LoVo (cell line): ENCODE measurements at regions not wholly inside any gene's neighbourhood (a gene's known extent, or its start where the extent isn't known, plus 50 kb on each side); places are given as distances from the start of the nearest gene placed in this dataset.

Experiments
- DNase-seq: peaks from one replicate; pipeline ENCODE4 v3.0.0-alpha.2; 2016; ENCODE audit warnings: low spot score

DNA sequence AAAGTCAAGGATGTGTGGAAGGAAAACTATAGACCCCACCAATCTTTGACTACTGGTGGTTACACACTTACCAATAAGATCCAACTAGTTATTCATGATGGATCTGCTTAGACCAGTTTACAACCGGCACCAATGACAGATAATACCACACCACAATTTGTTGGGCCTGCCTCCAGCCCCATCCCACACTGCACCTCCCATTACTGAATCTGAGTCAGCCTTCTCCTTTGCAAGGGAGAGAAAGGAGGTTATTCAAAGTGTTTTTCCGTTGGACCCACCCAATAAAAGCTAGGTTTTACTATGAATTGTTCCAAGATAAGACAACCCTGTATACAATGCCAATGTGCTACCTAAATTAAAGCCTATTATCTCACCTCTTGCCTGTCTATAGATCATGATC is 453.5 kb downstream of the MTRR start:
- DNase-seq: no peak

DNA sequence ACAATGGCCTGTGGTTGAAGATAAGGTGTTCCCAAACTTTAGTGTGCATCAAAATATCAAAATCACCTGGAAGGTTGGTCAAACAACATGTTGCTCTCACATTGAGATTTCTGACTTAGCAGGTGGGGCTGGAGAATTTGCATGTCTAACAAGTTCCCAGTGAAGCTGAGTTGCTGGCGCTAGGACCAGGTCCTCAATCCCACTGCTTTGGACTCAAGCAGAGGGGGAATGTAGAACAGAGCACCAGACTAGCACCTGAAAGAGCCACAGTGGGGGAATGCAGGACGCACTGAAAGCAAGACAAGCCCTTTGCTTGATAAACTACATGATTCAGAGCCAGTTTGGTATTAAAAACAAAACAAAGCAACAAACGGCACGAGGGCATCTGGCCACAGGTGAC is 458.1 kb downstream of the MTRR start:
- no peak for DNase-seq

DNA sequence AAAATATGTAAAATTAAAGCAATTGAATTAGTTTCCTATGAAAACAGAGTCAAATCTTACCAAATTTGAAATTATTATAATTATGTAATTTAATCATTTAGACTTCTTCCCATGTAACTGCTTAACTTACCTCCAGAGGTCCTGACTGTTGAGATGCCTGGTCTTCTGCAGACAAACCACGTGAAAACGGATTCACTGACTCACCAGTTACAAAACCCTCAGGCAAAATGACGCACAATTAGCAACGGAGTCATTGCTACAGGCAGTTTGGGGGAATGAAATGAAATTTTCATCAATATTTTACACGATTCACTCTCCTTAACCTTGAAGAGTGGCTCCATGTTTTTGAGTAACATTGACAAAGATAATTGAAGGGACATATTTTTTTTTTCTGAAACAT is 460.8 kb downstream of the MTRR start:
- no peak for DNase-seq

DNA sequence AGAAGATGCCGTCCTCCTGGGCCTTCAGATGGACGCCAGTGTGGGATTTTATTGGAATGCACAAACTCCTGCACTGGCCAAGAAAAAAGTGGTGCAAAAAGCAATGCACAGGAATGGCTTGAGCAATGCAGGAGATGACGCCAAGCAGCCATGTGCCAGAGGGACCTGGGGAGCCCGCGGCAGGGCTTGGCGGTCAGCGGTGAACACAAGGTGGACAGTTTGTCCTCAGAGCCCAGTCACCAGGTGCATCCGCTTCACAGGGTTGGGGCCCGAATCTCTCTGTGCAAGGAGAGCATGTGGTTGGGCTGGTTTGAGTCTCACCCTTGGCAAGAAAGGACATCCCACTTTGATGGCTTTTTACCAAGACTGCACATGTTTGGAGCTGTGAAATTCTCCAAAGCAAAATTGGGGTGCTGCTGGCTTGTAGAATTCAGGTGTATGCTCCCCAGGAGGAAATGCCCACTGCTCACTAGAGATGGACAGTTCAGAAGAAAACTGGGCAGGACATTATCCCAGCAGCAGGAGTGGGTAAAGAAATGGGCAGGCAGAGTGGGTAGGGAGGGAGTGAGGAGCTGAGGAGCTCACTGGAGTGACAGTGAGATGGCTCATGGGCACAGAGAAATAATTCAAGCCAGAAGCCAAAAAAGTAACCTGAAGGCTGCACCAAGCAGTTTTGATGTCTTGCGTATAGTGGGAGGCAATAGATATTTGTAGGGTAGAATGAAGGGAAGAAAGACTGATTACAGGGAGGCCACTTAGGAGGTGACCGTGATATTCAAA is 463.9 kb downstream of the MTRR start:
- no peak for DNase-seq

DNA sequence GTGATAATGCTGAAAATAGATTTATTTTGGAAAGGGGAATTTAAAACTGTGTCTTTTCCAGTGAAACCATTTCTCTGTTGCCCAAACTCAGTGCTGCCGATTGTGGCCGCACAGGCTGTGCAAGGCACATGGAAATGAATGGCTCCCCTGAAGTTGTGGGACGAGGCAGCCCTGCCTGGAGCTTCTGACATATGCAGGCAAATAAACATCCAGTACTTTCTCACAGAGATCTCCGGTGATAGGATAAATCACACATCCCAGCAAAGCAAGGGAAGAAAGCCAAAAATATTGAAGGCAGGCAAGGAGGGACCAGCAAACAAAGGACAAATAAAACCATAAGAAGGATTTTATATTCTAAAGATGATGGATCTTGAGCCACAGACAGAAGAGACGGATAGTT is 464.5 kb downstream of the MTRR start:
- no peak for DNase-seq

DNA sequence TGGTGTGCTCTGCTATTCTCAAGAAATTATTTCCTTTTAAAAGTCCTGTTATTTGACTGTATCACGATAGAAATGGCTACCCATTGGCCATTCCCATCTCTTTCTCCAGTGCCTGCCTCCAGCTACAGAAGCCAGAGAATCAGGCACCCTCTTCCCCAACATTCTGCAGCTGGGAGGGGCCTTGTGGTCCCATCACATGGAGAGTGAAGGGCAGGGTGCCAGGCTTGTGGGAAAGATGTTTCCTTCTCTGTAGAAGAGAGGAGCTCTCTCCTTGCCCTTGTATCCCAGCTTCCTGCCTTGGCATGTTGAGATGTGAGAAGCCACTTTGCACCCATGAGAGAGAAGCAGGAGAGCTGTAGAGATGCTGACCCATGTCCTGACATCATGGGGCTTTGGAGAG is 465.0 kb downstream of the MTRR start:
- DNase-seq: no peak

DNA sequence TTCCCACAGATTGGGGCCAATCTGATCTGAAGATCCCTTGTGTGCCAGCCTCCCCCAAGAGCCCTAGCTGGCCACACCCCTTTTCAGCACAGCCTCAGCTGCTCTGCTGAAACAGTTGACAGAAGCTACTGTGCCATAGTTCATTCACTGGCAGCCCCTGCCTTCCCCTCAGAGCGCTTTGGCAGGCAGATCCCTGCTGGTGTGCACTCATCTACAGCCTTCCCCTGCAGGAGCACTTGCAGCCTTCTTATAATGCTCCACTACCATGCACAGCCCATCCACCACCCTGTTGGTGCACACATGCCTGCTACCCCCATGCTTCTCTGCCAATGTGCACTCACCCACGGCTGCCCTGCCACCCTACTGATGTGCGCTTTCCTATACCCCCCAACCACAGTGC is 471.3 kb downstream of the MTRR start:
- no peak for DNase-seq

DNA sequence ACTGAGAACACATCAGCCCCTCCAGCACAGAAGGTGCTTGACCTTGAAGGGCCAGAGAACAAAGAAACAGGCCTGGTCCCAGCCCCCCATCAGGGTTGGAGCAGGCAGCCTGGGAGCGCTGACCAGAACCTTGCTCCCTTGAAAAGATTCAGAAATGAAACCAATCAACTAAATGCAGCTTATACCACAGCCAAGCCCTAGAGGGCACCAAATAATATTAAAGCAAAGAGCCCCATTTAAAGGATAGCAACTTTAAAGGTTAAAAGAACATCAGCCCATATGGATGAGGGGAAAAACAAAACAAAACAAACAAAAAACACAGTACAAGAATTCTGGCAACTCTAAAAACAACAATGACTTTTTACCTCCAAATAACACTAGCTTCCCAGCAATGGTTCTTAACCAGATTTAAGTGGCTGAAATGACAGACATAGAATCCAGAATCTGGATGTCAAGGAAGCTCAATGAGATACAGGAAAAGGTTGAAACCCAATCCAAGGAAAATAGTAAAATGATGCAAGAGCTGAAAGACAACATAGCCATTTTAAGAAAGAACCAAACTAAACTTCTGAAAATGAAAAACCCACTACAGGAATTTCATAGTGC is 471.9 kb downstream of the MTRR start:
- no peak for DNase-seq

DNA sequence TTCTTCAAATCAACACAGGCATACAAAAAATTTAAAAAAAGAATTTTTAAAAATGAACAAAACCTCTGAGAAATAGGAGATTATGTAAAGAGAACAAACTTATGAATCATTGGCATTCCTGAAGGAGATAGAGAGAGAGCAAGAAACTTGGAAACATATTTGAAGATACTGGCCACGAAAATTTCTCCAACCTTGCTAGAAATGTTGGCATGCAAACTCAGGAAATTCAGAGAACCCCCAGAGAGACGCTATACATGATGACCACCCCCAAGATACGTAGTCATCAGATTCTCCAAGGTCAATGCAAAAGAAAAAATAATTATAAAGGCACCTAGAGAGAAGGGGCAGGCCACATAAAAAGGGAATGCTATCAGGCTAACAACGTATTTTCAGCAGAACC is 472.5 kb downstream of the MTRR start:
- DNase-seq: no peak

DNA sequence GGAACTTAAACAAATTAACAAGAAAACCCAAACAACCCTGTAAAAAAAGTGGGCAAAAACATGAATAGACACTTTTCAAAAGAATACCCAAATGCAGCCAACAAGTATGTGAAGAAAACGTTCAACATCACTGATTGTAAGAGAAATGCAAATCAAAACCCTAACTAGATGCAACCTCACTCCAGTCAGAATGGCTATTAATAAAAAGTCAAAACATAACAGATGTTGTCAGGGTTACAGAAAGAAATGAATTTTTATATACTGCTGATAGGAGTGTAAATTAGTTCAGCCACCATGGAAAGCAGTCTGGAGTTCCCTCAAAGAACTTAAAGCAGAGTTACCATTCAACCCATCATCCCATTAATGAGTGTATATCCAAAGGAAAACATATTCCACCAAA is 479.0 kb downstream of the MTRR start:
- no peak for DNase-seq

DNA sequence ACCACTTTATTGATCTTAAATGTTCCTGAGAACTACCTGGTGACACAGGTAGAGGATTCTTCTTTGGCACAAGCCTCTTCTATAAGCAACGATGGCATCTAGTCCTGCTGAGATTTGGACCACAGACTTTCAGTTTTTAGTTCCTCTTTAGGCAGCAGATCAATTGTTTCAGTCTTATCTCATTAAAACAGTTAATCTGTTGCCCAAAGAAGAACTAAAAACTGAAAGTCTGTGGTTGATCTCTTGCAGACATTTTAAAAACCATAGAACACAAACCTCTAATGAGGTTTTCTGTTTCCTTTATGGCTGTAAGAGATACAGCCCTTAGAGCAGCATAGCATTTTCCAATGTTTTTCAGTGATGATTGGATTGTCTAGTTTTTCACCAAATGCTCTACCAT is 480.9 kb downstream of the MTRR start:
- no peak for DNase-seq

DNA sequence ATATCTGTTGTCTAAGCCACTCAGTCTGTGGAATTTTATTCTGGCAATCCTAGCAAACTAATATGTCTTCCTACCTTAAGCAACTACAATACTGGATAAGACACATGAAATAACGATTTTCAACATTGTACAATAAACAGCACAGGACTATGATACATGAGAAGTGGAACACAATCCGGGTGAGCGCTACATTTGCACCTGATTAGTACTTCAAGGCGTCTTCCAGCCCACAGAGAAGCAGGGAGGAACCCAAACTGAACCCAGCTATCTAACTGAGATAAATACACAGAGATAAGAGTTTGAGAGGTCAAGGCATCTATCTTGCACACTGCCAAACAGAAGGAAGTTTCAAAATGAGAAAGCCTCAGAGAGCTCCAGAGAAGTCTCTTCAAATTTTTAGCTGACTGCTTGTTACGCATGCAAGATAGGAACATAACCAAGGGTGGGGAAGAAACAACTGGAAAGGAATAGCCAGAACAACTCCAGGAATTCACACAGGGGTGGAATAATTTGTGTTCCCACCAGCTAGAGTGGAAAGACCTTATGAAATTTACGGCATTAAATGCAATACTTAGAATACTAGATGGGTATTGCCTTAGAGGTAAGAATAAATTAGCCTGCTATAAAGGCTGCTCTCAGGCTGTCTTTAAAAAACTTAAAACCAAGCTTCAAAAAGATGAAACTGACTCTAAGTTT is 481.8 kb downstream of the MTRR start:
- no peak for DNase-seq

DNA sequence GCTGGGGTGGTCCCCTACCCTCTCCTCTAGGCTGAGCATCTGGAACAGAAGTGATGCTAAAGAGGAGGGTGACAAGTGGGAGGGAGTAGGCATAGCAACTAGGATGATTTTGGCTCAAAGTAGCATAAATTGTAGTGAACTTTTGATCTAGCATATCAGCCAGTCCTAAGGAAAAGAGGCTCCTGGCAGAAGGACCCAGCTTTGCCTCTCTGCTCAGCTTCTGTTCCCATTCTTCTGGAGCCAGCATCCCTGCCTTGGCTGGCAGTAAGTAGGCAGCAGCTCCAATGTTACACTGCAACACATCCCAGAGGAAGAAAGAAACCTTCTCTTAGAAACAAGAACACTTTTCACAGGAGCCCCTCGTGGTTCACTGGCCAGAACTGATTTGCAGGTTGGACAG is 487.0 kb downstream of the MTRR start:
- no peak for DNase-seq

DNA sequence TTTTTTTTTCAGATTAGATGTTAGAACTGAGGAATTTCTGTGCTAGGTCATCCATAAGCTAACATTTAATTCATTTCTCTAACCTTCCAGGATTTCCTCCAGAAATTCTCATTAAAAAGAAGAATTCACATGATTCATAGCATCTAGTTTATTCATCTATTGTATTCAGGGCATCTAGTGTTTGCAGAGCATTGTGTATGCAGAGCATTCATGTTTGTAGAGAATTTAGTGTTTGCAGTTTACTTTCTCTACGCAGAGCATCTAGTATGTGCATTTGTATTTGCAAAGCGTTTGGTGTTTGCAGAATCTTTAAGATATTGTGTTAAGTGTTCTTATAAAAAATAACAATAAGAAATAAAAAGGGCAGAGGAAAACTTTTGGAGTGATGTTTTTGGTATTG is 491.1 kb downstream of the MTRR start:
- DNase-seq: no peak

DNA sequence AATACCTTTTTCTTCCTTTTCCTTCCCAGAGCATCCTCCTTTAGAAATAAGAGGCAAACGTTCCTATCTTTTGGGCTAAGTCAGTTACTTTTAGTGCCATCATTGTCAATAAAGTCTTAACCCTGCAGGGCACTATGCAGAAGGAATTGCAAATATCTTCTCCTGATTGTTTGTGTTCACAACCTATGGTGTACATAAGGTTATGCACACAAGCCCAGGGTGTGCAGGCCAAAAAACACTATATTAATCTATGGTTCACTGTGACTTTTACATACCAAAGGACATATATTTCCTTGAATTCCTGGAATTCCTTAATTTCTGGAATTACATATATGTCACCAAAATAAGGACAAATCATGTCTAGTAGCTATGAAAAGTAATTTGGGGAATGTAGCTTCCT is 493.5 kb downstream of the MTRR start:
- no peak for DNase-seq

DNA sequence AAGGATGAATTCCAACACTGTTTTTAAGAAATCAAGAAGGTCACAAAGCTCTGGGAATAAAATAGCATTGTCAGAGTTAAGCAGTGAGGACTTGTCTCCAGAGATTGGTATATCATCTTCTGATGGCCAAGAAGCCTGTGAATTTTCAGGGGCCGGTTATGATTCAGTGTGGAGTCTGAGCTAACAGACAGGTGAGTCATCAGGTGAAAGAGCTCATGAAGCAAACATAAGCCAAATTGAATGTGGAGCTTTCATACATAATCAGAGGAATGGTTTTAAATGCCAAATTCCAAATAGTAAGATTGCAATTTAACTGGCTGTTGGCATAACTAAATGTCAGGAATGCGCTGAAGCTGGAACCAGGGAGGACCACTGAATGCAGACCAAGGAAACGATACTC is 494.2 kb downstream of the MTRR start:
- no peak for DNase-seq

DNA sequence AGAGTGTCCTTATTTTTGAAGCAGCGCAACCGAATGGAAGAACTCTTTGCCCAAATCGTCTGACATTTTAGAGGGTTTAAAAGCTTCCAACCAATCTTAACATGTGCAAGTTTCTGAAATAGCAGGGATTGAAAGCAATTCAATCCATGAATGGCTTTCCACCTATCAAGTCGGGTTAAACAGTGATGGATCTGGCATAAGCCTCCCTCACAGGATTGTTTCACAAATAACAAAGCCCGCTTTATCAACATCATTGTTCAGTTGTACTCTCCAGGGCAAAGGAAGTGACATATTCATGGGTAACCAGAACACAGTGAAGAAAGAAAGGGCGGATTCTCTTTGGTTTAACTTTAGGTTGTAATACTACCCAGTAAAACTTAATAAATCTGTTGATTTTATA is 497.3 kb downstream of the MTRR start:
- no peak for DNase-seq

DNA sequence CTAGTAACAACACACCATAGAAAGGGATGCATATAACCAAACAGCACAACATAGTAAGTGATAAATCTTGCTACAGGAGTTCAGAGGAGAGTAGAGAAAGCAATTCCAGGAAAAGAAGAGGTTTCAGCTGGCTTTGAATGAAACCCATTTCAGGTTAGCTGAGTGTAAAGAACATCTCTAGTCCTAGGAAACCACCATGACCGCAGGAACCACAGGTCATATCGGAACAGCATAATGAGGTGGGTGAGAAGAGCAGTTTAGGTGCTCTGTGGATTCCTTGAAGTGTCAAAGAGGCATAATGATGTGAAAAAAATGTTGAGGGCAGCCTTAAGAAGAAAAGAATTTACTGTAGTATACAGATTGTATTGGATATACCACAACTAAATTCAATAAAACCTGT is 507.5 kb downstream of the MTRR start:
- DNase-seq: no peak

DNA sequence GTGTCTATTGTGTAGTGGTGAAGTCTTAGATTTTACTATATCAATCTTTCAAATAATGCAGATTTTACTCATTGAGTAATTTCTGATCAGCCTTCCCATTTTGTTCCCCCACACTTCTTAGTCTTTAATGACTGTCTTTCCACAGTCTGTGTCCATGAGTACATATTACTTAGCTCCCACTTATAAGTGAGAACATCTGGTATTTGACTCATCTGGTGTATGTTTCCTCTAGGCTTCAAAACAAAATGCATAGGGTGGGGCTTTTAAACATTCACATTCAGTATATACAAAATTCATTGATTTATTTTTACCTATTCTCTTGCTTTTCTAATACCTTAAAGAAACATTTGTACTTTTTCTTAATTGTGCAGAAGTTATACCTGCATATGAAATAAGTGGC is 513.0 kb downstream of the MTRR start:
- DNase-seq: no peak

DNA sequence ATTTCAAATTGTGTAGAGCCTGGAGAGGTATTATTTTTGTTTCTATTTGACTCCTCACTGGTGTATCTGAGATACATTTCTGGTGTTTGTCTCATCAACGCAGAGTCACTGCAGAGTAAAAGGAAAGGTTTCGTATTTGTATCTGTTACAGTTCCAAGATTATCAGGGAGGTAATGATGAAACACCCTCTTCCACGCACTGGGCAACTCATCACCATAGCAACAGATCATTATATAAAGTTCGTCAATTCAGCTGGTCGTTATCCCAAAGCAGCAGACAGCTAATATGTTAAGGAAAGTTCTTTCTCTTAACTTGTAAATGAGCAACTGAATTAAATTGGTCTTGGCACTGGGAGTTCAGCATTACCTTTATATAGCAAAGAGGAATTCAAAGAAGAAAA is 513.5 kb downstream of the MTRR start:
- DNase-seq: no peak

DNA sequence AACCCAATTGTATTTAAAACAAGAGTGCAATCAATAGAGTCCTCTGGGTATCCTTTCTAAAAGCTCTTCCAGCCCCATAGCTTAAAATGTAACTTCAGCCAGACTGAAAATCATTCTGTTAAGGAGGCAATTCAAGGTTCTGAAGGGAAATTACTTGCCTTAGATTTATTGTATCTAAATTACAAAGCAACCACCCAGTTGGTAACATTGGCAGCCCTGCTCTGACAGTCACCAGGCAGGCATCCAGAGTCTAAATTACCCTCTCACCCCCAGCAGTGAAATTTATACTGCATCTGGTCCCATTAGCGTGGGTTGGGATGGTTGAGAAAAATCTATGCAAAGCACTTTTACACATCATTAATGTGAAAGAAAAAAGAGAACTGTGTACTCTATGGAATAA is 514.7 kb downstream of the MTRR start:
- DNase-seq: no peak

DNA sequence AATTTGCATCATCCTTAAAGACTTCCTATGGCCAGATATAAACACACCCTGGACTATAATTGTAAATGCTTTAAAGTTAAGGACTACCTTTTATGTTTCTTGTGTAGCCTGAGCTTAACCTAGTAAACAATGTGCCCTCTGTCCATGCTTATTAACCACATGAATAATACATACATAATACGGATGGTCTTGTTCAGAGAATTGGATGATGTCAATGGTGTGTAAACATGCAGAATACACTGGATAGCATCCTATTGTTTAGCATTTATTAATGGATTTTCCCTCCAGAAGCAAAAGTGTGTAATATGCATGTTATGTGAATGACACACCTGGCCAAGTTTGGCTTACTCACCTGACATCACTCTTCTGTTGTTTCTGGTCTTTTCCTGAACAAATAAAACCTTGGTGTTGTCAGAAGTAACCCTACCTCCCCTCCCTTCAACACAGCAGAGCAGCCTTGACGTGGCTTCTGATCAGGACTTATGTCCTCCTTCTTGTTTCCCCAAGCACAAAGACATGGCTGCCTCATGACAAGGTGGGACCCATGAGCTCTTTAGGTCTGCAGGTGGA is 517.9 kb downstream of the MTRR start:
- no peak for DNase-seq

DNA sequence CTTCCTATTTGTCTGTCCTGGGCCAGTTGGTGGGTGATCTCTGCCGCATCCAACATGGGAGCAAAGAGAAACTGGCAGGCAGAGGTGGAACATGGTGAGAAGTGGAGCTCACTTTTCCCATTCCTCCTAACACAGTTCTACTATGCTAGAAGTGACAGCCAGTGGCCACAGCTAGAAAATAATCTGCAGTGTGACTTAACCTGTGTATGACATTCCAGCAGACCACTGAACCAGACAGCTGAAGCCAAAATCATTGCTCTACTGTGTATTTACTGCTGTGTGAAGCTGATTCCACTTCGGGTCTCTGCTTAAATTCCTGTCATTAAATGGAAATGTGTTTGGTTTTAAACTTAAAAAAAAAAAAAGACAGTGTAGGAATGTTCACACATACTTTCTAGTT is 523.0 kb downstream of the MTRR start:
- DNase-seq: no peak
